ENCODE measurements at regions not wholly inside any gene's neighbourhood (a gene's known extent, or its start where the extent isn't known, plus 50 kb on each side); places are given as distances from the start of the nearest gene placed in this dataset.

- DNase-seq (ENCODE audit: low read depth in 2 of 2): no peak
Measured at GRCh38 chr12:127873306-127873705, 393.7 kb upstream of the TMEM132C start.

GRCh38 chr12:127881371-127882140 is 385.4 kb upstream of the TMEM132C start:
- DNase-seq (ENCODE audit: low read depth in 2 of 2): no peak

- DNase-seq (ENCODE audit: low read depth in 2 of 2): no peak
Measured at GRCh38 chr12:127883013-127883412, 384.0 kb upstream of the TMEM132C start.

GRCh38 chr12:127885954-127886750 is 380.8 kb upstream of the TMEM132C start:
- DNase-seq (ENCODE audit: low read depth in 2 of 2): no peak

GRCh38 chr12:127886827-127887226 is 380.1 kb upstream of the TMEM132C start:
- no peak for DNase-seq (ENCODE audit: low read depth in 2 of 2)

GRCh38 chr12:127888943-127889719 is 377.8 kb upstream of the TMEM132C start:
- no peak for DNase-seq (ENCODE audit: low read depth in 2 of 2)

- no peak for DNase-seq (ENCODE audit: low read depth in 2 of 2)
Measured at GRCh38 chr12:127893895-127894609, 372.9 kb upstream of the TMEM132C start.

- no peak for DNase-seq (ENCODE audit: low read depth in 2 of 2)
Measured at GRCh38 chr12:127896661-127897060, 370.3 kb upstream of the TMEM132C start.

GRCh38 chr12:127898616-127899015 is 368.4 kb upstream of the TMEM132C start:
- DNase-seq (ENCODE audit: low read depth in 2 of 2): no peak

GRCh38 chr12:127899971-127900370 is 367.0 kb upstream of the TMEM132C start:
- DNase-seq (ENCODE audit: low read depth in 2 of 2): no peak

GRCh38 chr12:127900386-127900785 is 366.6 kb upstream of the TMEM132C start:
- DNase-seq (ENCODE audit: low read depth in 2 of 2): no peak

GRCh38 chr12:127903146-127903545 is 363.8 kb upstream of the TMEM132C start:
- no peak for DNase-seq (ENCODE audit: low read depth in 2 of 2)

- DNase-seq (ENCODE audit: low read depth in 2 of 2): no peak
Measured at GRCh38 chr12:127909041-127909440, 357.9 kb upstream of the TMEM132C start.

- no peak for DNase-seq (ENCODE audit: low read depth in 2 of 2)
Measured at GRCh38 chr12:127911291-127911690, 355.7 kb upstream of the TMEM132C start.

GRCh38 chr12:127912035-127912665 is 354.8 kb upstream of the TMEM132C start:
- DNase-seq (ENCODE audit: low read depth in 2 of 2): no peak

GRCh38 chr12:127923501-127923900 is 343.5 kb upstream of the TMEM132C start:
- DNase-seq (ENCODE audit: low read depth in 2 of 2): no peak

GRCh38 chr12:127925971-127926370 is 341.0 kb upstream of the TMEM132C start:
- DNase-seq (ENCODE audit: low read depth in 2 of 2): no peak

GRCh38 chr12:127928178-127928577 is 338.8 kb upstream of the TMEM132C start:
- no peak for DNase-seq (ENCODE audit: low read depth in 2 of 2)

GRCh38 chr12:127928615-127929571 is 338.1 kb upstream of the TMEM132C start:
- DNase-seq (ENCODE audit: low read depth in 2 of 2): no peak

- DNase-seq (ENCODE audit: low read depth in 2 of 2): no peak
Measured at GRCh38 chr12:127930122-127930521, 336.8 kb upstream of the TMEM132C start.
